HCT116 (cell line): ENCODE measurements at regions not wholly inside any gene's neighbourhood (a gene's known extent, or its start where the extent isn't known, plus 50 kb on each side); places are given as distances from the start of the nearest gene placed in this dataset.

Experiments used
- ATAC-seq: fragments of 200-7000 bp; cut with Tn5 transposase; 2 replicates; pipeline ENCODE4 v1.9.1; 2020; ENCODE audit warnings: mild to moderate bottlenecking, moderate library complexity
- BruUV-seq: library from RNA; stranded (reverse); fragments of 400-500 nt; replicated peaks from 2 replicates; lab custom pipeline; 2021; lab: Mats Ljungman, UMichigan
- CTCF ChIA-PET: fragments of 300-600 bp; sonication (Branson Sonifier 250); formaldehyde crosslinking; loops from one replicate; lab custom pipeline; 2021; ENCODE audit warnings: antibody characterized with exemption; lab: Charles Lee
- POLR2A ChIA-PET: fragments of 300-600, 350-600 bp; sonication (Branson Sonifier 250); formaldehyde crosslinking; loops from one replicate; lab custom pipeline; 2021; ENCODE audit warnings: antibody characterized with exemption; lab: Charles Lee
- RAD21 ChIA-PET, 2 experiments: fragments of 300-600 bp; sonication (Branson Sonifier 250); formaldehyde crosslinking; loops; one replicate each; lab custom pipeline; 2023; ENCODE audit warnings: low total read pairs in 2 of 2; ENCODE audit not compliant: uncharacterized antibody in 2 of 2, unreplicated experiment in 2 of 2, low non-redundant PET in 1 of 2; lab: Charles Lee
- DNase-seq: peaks from one replicate; pipeline ENCODE4 v3.0.0-alpha.2; 2010; ENCODE audit warnings: low read depth, low spot score
- H2AFZ ChIP-seq: fragments of 200-600 bp; shearing (Covaris generic), sonication (generic); 2 replicates; pipeline ENCODE4 v1.6.1; 2017; ENCODE audit warnings: low read depth, mixed run types, mixed read lengths, antibody characterized with exemption, low read length; ENCODE audit not compliant: poor library complexity, severe bottlenecking
- H3K27ac ChIP-seq: 2 replicates; pipeline ENCODE4 v1.5.1; 2012; ENCODE audit warnings: low read depth, low read length
- H3K27me3 ChIP-seq: fragments of 200-600 bp; sonication (generic); 2 replicates; pipeline ENCODE4 v1.6.1; 2016; ENCODE audit warnings: mixed run types, low read length, mixed read lengths; ENCODE audit not compliant: insufficient read depth
- H3K36me3 ChIP-seq, 2 experiments: fragments of 200-500 bp in 1 of 2; fragments of 200-600 bp in 1 of 2; sonication (Bioruptor generic) in 1 of 2; sonication (generic) in 1 of 2; 2 replicates each; pipeline versions ENCODE4 v1.5.1 to v1.6.1; 2014 to 2016; ENCODE audit warnings: low read length in 2 of 2, inconsistent platforms in 1 of 2, mixed read lengths in 1 of 2, mixed run types in 1 of 2; ENCODE audit not compliant: insufficient read depth in 2 of 2, control insufficient read depth in 1 of 2
- H3K4me1 ChIP-seq, 2 experiments: fragments of 200-600 bp in 1 of 2; sonication (generic) in 1 of 2; 2 replicates each; pipeline versions ENCODE4 v1.5.1 to v1.6.1; 2012 to 2017; ENCODE audit warnings: low read length in 2 of 2, inconsistent platforms in 1 of 2, mild to moderate bottlenecking in 1 of 2, mixed read lengths in 1 of 2, mixed run types in 1 of 2, moderate library complexity in 1 of 2; ENCODE audit not compliant: insufficient read depth in 2 of 2, control insufficient read depth in 1 of 2
- H3K4me2 ChIP-seq: fragments of 200-600 bp; sonication (generic); 2 replicates; pipeline ENCODE4 v1.6.1; 2017; ENCODE audit warnings: mixed run types, low read length, mixed read lengths
- H3K4me3 ChIP-seq, 2 experiments: fragments of 200-600 bp in 1 of 2; sonication (generic) in 1 of 2; replicated peaks in 1 of 2; 2 replicates each; pipeline ENCODE4 v1.5.1; 2011 to 2016; ENCODE audit warnings: low read length in 2 of 2, control low read depth in 1 of 2, low read depth in 1 of 2, mild to moderate bottlenecking in 1 of 2, mixed read lengths in 1 of 2, mixed run types in 1 of 2
- H3K79me2 ChIP-seq: fragments of 200-600 bp; sonication (generic); 2 replicates; pipeline ENCODE4 v1.6.1; 2017; ENCODE audit warnings: mild to moderate bottlenecking, mixed run types, low read length, moderate library complexity, mixed read lengths; ENCODE audit not compliant: insufficient read depth
- H3K9ac ChIP-seq: fragments of 200-600 bp; sonication (generic); 2 replicates; pipeline ENCODE4 v1.6.1; 2016; ENCODE audit warnings: low read length, mixed read lengths
- H3K9me2 ChIP-seq: fragments of 200-600 bp; sonication (generic), shearing (Covaris generic); 2 replicates; pipeline ENCODE4 v1.6.1; 2017; ENCODE audit warnings: mixed run types, mild to moderate bottlenecking, moderate library complexity; ENCODE audit not compliant: insufficient read depth
- H3K9me3 ChIP-seq, 2 experiments: fragments of 200-500 bp in 1 of 2; fragments of 200-600 bp in 1 of 2; sonication (Bioruptor generic) in 1 of 2; sonication (generic) in 1 of 2; 2 replicates each; pipeline ENCODE4 v1.6.1; 2014 to 2017; ENCODE audit warnings: low read length in 2 of 2, mixed read lengths in 2 of 2, inconsistent platforms in 1 of 2, low read depth in 1 of 2, mild to moderate bottlenecking in 1 of 2, mixed run types in 1 of 2, moderate library complexity in 1 of 2; ENCODE audit not compliant: control insufficient read depth in 1 of 2, insufficient read depth in 1 of 2
- H4K20me1 ChIP-seq: fragments of 200-600 bp; sonication (generic), shearing (Covaris generic); 2 replicates; pipeline ENCODE4 v1.6.1; 2017; ENCODE audit warnings: mixed run types, mild to moderate bottlenecking, moderate library complexity; ENCODE audit not compliant: insufficient read depth
- CBX3 ChIP-seq: IDR thresholded peaks from 2 replicates; pipeline ENCODE4 v1.6.1; 2012; ENCODE audit warnings: low read depth
- CEBPB ChIP-seq: IDR thresholded peaks from 2 replicates; pipeline ENCODE4 v1.6.1; 2012; ENCODE audit warnings: low read depth
- CTCF ChIP-seq, 3 experiments: fragments of 200-600 bp in 1 of 3; sonication (generic) in 1 of 3; IDR thresholded peaks in 2 of 3; conservative IDR thresholded peaks in 1 of 3; 2 replicates each; pipeline ENCODE4 v1.5.1; 2012 to 2017; ENCODE audit warnings: low read depth in 2 of 3, low read length in 2 of 3, antibody characterized with exemption in 1 of 3, borderline replicate concordance in 1 of 3, control low read depth in 1 of 3, mild to moderate bottlenecking in 1 of 3, mixed read lengths in 1 of 3, mixed run types in 1 of 3, moderate library complexity in 1 of 3; ENCODE audit not compliant: insufficient read depth in 1 of 3
- EGR1 ChIP-seq: IDR thresholded peaks from 2 replicates; pipeline ENCODE4 v1.6.1; 2012; ENCODE audit warnings: low read depth
- EZH2 ChIP-seq: fragments of 200-600 bp; sonication (generic); IDR thresholded peaks from 2 replicates; pipeline ENCODE4 v1.6.1; 2017; ENCODE audit warnings: antibody characterized with exemption, mixed run types
- EZH2phosphoT487 ChIP-seq: fragments of 200-600 bp; IDR thresholded peaks from 2 replicates; pipeline ENCODE4 v1.6.1; 2018; ENCODE audit warnings: antibody characterized with exemption, borderline replicate concordance
- JUND ChIP-seq: IDR thresholded peaks from 2 replicates; pipeline ENCODE4 v1.6.1; 2012
- POLR2AphosphoS5 ChIP-seq: IDR thresholded peaks from 2 replicates; pipeline ENCODE4 v1.6.1; 2011; ENCODE audit warnings: mild to moderate bottlenecking, low read depth, low read length, moderate library complexity
- RAD21 ChIP-seq: IDR thresholded peaks from 2 replicates; pipeline ENCODE4 v1.6.1; 2012; ENCODE audit warnings: low read depth, mild to moderate bottlenecking
- SIN3A ChIP-seq: IDR thresholded peaks from 2 replicates; pipeline ENCODE4 v1.6.1; 2012; ENCODE audit warnings: low read depth
- SP1 ChIP-seq: IDR thresholded peaks from 2 replicates; pipeline ENCODE4 v1.6.1; 2012; ENCODE audit warnings: low read depth
- YY1 ChIP-seq: IDR thresholded peaks from 2 replicates; pipeline ENCODE4 v1.6.1; 2011; ENCODE audit warnings: low read length, low read depth, moderate library complexity, mild to moderate bottlenecking; ENCODE audit not compliant: insufficient replicate concordance; ENCODE audit errors: extremely low read depth
- ZFX ChIP-seq: fragments of 450-650 bp; IDR thresholded peaks from 2 replicates; pipeline ENCODE4 v1.6.1; 2017
- ZNF274 ChIP-seq: fragments of 200-500 bp; sonication (Bioruptor generic); IDR thresholded peaks from 2 replicates; pipeline ENCODE4 v1.6.1; 2014; ENCODE audit warnings: mild to moderate bottlenecking, low read depth, low read length, inconsistent platforms
- intact Hi-C: fragments of 100-400 bp; cut with micrococcal nuclease; formaldehyde crosslinking; loops from 2 replicates; pipeline ENCODE4 v1.10.0; 2022
- TF ChIP-seq, protein P1 (sequence below): IDR thresholded peaks from 2 replicates; pipeline ENCODE4 v1.6.1; 2012
- TF ChIP-seq, protein P2 (sequence below): IDR thresholded peaks from 2 replicates; pipeline ENCODE4 v1.6.1; 2011; ENCODE audit warnings: mild to moderate bottlenecking, low read length, moderate library complexity; ENCODE audit not compliant: insufficient replicate concordance; ENCODE audit errors: extremely low read depth

DNA sequence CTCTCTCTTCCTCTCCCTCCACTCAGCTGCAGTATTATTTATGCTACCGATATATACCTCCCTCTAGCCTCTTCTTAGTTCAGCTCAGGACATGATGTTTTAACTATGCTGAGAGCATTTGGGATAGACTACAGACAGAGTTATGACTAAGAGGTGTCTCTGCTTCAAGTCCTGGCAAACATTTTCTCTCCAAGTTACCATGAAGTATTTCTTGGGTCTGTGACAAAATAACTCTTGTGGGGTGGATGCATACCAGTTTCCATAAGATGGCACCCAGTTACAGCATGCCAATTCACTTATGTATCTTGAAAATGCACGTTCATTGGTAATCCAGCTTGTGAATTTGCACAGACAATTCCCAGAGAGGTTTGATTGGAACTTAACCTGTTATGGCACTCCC is 737.6 kb downstream of the SLC4A3 start:
- RAD21 ChIA-PET = no interaction called here
- intact Hi-C loops = no loop called here
- no peaks in the 10 kb centered on the region for H3K27me3 ChIP-seq
- CTCF ChIA-PET = no interaction called here
- H4K20me1 ChIP-seq = no peaks in the 10 kb centered on the region
- no peaks in the 10 kb centered on the region for H3K79me2 ChIP-seq
- ATAC-seq (no peak), DNase-seq (no peak)
- no peak overlapping the region for H3K9ac ChIP-seq
- H3K36me3 ChIP-seq = no peaks in the 10 kb centered on the region
- TF ChIP-seq ZNF274 = no peak
- TF ChIP-seq JUND = no peak
- no peak for TF ChIP-seq RAD21
- TF ChIP-seq ZFX = no peak
- no peak for TF ChIP-seq CTCF (IDR thresholded peaks at IDR 0.05 in 2 of 3, conservative IDR thresholded peaks at IDR 0.05 in 1 of 3; ENCODE audit: borderline replicate concordance in 1 of 3, insufficient read depth in 1 of 3, low read depth in 2 of 3, low read length in 2 of 3)
- no peak for TF ChIP-seq EGR1
- TF ChIP-seq, protein P1, sequence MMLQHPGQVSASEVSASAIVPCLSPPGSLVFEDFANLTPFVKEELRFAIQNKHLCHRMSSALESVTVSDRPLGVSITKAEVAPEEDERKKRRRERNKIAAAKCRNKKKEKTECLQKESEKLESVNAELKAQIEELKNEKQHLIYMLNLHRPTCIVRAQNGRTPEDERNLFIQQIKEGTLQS = no peak
- no peak for TF ChIP-seq EZH2phosphoT487
- no peak for TF ChIP-seq SIN3A
- no peak for TF ChIP-seq CEBPB
- TF ChIP-seq EZH2 = no peak
- TF ChIP-seq, protein P2, sequence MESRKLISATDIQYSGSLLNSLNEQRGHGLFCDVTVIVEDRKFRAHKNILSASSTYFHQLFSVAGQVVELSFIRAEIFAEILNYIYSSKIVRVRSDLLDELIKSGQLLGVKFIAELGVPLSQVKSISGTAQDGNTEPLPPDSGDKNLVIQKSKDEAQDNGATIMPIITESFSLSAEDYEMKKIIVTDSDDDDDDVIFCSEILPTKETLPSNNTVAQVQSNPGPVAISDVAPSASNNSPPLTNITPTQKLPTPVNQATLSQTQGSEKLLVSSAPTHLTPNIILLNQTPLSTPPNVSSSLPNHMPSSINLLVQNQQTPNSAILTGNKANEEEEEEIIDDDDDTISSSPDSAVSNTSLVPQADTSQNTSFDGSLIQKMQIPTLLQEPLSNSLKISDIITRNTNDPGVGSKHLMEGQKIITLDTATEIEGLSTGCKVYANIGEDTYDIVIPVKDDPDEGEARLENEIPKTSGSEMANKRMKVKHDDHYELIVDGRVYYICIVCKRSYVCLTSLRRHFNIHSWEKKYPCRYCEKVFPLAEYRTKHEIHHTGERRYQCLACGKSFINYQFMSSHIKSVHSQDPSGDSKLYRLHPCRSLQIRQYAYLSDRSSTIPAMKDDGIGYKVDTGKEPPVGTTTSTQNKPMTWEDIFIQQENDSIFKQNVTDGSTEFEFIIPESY = no peak
- TF ChIP-seq CBX3 = no peak
- no peak for TF ChIP-seq POLR2AphosphoS5
- no peak for TF ChIP-seq YY1
- no peak for TF ChIP-seq SP1
- no peak overlapping the region for H2AFZ ChIP-seq
- H3K9me3 ChIP-seq = no peaks in the 10 kb centered on the region
- H3K4me3 ChIP-seq = no peak overlapping the region
- H3K4me1 ChIP-seq = no peaks in the 10 kb centered on the region
- BruUV-seq = no TSS peak
- POLR2A ChIA-PET = no interaction called here
- H3K4me2 ChIP-seq = no peak overlapping the region
- no peaks in the 10 kb centered on the region for H3K9me2 ChIP-seq
- no peak overlapping the region for H3K27ac ChIP-seq
